Body of pancreas (tissue), 4 donors: ENCODE measurements at regions not wholly inside any gene's neighbourhood (a gene's known extent, or its start where the extent isn't known, plus 50 kb on each side); places are given as distances from the start of the nearest gene placed in this dataset.

Source experiments
- CTCF ChIP-seq, 7 experiments: fragments of 450-650 bp in 4 of 7; fragments of 200-600 bp in 3 of 7; sonication (generic) in 3 of 7; IDR thresholded peaks; one replicate each; pipeline ENCODE4 v1.5.1; 2016 to 2019; ENCODE audit warnings: antibody characterized with exemption in 7 of 7
- POLR2A ChIP-seq, 3 donors: fragments of 450-650 bp; IDR thresholded peaks; one replicate each; pipeline ENCODE4 v1.6.1; 2016; ENCODE audit warnings: antibody characterized with exemption in 3 of 3, mild to moderate bottlenecking in 2 of 3

GRCh38 chr2:189364607-189365006, 76.7 kb upstream of the WDR75 start:
- no peak for TF ChIP-seq CTCF (IDR thresholded peaks at IDR 0.05)
- TF ChIP-seq POLR2A (IDR thresholded peaks at IDR 0.05), result no peak
